Activated CD8-positive, alpha-beta memory T cell treated with anti-CD3 and anti-CD28 coated beads for 48 hours (primary cell): ENCODE measurements at regions not wholly inside any gene's neighbourhood (a gene's known extent, or its start where the extent isn't known, plus 50 kb on each side); places are given as distances from the start of the nearest gene placed in this dataset.
"Not testable (repeated sequence)": the region's sequence is repeated elsewhere in the genome, so short reads cannot be mapped to it uniquely, and the experiment has no call there.

Source experiments
- DNase-seq, 3 experiments: peaks; one replicate each; pipeline ENCODE4 v3.0.0-alpha.2; 2020; ENCODE audit warnings: low read depth in 2 of 3, low spot score in 2 of 3

DNA sequence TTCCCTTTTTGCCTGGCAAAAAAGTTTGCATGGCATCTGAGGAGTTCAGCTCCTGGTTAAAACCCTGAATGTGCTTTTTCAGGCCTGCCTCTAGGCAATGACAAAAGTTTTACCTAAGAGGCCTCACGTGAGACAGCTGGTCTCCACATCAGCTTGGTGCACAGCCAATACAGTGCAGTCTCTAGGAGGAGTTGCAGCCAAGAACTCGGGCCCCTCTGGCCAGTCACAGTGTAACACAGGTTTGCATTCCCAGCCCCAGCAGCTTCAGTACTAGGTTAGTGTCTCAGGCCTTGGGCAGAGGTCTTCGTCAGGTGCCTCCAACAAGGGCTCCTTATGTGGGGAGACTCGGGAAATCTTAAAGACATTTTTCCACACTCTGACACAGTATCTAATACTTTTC is 771.7 kb downstream of the SORCS1 start:
- DNase-seq = no peak

DNA sequence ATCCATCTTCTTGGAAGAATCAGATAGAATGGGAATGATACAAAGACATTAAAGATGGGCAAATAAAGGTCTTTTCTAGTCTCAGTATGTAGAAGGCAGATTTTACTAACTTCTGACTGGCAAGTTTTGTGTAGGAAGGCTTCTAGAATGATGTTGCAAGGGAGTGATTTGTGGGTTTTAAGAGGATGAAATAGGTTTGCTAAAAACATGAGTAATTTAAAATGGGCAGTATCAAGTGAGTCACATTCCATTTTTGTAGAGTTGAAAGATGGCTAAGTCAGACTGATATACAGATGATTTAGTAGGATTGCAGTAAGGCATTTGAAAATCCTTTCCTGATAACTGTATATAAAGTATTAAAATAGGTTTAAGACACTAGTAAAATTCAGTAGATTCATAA is 777.4 kb downstream of the SORCS1 start:
- no peak for DNase-seq

DNA sequence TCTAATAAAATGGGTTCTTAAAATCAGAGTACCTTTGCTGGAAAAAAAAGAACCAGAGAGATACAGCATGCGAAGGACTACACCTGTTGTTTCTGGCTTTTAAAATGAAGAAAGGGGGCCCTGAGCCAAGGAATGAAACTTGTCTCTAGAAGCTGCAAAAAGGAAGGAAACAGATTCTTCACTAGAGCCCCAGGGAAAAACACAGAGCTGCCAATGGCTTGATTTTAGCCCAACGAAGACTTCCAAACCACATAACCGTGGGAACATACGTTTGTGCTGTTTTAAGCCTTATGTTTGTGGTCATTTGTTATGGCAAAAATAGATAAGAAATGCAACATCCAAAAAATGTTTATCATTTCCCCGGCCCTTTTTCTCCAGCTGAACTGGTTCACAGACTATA is 780.0 kb downstream of the SORCS1 start:
- no peak for DNase-seq

DNA sequence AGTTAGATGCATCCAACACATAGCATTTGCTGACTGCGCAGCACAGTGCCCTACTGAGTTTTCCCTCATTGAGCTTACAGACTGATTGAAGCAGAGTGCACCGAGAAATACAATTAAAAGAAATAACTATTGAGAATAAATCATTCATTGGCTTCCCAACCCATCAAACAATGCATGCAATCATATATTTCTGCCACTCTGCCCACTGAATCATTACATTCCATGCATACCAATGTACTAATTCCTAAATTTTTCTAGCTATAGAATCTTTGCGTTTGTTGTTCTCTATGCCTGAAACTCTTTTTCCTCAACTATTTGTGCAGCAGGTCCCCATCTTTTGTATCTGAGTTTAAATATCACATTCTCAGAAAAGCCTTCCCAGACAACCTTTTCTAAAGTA is 783.8 kb downstream of the SORCS1 start:
- DNase-seq = no peak

DNA sequence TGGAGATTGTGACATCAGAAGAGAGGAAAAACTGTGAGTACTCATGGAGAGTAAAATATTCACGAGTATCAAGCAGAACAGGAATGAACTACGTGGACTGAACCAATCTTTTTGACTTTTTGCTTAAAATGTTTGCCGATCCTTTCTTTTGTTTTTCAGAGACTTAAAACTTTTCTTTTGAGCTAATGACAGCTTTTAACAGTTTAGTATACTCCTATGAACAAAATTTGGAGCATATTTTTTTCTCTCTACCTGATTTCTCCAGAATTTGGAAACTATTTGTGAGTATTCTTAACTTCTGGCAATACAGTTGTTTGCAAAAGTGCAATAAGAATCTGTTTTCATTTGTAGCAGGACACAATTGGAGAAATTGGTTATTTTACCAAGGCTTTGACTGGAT is 786.3 kb downstream of the SORCS1 start:
- no peak for DNase-seq

DNA sequence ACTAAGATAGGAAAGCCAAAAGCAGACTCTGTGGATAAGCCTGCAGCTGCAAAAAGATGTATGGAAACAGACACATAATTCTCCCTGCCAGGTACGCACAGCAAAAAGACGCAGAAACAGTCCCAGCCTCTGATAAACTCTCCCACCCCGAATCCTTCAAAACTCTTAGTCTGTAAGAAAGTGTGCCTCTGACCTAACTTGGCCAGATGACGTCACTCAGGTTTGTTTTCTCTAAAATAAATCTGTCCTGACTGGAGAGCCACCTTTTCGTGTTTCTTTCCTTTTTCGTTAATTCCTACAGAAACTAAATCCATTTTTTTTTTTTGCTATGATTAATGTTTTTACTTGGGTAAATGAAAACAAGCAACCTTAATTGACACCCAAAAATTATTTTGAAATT is 793.8 kb downstream of the SORCS1 start:
- DNase-seq = no peak

DNA sequence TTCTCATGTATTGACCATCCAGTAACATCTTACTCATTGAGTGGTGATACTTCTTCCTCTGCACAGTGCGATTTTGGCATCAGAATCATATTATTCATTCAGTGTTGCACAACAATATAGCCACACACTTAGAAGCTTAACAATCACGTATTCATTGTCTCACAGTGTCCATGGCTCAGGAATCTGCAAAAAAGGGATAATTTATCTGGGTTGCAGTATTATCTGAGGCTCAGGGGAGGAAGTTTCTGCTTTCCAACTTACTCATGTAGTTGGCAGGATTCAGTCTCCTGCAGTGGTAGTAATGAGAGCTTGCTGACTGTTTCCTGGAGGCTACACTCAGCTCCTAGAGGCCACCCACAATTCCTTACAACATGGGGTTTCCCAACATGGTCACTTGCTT is 803.6 kb downstream of the SORCS1 start:
- no peak for DNase-seq

DNA sequence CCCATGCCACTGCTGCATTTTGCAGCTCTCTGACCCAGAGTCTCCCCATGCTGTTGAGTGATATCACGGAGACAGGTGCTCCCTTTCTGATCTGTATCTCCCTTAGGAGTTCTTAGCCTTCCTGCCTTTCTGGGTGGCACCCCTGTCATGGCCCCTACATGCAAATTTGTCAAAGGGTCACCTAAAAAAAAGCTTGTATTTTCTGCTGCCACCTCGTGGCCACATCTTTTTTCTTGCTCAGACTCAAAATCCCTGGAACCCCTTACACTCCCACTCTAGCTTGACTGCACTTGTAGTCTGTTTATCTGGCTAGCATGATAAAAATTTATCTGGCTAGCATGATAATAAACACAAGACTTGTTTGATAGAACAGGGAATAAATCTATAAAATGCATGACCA is 809.1 kb downstream of the SORCS1 start:
- DNase-seq = no peak

DNA sequence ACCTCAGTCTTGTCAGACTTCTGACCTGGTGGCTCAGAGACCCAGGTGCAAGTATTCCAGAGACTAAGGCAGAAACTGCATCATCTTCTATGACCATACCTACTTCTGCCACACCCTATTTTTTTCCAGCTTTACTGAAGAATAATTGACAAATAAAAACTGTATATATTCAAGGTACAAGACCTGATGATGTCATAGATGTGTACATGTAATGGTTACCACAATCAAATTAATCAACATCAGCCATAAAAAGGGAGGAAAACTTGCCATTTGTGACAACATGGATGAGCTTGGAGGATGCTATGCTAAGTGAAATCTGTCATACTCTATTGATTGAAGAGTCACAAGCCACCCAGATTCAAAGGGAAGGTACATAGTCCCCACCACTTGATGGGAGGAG is 815.6 kb downstream of the SORCS1 start:
- DNase-seq = no peak

DNA sequence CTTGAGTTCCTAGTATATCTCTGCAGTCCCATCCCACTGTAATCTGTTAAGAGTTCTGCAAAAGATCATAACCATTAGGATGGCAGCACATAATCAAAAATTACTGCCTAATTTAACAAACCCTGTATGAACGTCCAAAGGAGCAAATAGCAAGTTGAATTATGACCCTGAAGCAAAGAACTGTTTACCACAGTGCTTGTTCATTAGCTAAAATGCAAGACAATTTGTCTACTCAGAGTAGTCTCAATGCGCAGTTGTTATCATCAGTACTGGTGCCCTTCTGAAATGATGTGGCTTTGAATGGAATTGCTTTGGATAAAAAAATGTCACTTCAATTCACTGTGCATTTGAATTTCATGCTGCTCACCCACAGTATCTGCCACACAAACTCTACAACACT is 817.0 kb downstream of the SORCS1 start:
- DNase-seq = no peak

DNA sequence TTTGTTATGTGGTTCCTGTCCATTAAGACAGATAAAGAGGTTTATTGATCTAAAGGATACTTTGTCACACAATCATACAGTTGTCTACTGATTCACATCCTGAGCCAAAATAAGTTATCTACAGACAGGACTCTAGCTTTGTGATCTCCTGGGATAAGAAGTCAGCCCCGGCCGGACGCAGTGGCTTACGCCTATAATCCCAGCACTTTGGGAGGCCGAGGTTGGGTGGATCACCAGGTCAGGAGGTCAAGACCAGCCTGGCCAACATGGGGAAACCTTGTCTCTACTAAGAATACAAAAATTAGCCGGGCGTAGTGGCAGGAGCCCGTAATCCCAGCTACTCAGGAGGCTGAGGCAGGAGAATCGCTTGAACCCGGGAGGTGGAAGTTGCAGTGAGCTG is 821.0 kb downstream of the SORCS1 start:
- not testable (repeated sequence) for DNase-seq

DNA sequence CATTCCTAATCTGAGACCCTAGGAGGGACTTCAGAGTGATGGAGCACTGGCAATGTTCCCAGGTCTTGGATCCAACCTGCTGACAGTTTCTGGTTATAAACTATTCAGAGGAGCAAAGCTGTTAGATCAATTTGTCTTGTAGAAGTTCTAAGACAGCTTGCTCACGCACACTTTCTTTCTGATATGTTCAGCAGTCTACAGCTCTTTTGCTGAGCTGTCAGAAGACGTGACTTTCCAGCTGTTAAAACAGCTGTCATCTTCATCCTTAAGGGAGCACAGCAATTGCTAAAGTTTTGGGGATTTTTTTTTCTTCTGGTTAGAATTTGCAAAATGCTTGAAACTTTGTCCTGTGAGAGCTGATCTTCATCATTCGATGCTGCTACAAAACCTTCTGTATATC is 823.1 kb downstream of the SORCS1 start:
- DNase-seq = no peak

DNA sequence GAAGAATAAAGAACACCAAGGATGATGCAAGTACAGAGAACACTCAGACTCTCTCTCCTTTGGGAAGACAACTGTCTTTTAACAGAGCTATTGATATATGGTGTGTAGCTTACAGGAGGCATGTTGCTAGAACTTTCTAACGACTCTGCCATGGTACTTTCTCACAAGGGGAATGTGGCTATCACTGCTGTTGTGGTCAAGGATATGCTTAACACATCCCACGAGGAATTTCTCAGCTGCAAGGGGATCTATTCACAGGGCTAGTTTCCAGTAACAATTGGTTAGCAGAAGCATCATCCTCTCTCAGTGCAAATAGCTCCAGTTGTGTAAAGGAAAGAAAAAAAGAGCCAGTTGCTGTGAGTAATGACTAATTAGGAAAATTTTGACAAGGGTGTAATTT is 826.0 kb downstream of the SORCS1 start:
- DNase-seq = no peak

DNA sequence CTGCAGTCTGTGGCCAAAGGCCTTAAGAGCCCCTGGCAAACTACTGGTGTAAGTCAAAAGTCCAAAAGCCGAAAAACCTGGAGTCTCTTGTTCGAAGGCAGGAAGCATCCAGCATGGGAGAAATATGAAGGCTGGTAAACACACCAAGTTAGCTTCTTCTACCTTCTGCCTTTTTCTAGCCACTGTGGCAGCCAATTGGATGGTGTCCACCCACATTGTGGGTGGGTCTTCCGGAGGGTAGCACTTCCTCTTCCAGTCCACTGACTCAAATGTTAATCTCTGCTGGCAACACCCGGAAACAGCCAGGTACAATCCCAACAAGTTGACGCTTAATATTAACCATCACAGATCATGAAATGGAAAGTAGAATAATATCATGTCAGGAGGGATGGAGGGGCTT is 827.6 kb downstream of the SORCS1 start:
- no peak for DNase-seq

DNA sequence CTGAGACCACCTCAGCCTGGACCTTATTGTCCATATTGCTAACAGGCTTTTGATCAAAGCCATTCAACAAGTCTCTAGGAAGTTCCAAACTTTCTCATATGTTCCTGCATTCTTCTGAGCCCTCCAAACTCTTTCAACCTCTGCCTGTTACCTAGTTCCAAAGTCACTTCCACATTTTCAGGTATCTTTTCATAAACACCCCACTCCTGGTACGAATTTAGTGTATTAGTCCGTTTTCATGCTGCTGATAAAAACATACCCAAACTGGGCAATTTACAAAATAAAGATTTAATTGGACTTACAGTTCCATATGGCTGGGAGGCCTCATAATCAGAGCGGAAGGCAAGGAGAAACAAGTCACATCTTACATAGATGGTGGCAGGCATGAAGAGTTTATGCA is 836.8 kb downstream of the SORCS1 start:
- no peak for DNase-seq

DNA sequence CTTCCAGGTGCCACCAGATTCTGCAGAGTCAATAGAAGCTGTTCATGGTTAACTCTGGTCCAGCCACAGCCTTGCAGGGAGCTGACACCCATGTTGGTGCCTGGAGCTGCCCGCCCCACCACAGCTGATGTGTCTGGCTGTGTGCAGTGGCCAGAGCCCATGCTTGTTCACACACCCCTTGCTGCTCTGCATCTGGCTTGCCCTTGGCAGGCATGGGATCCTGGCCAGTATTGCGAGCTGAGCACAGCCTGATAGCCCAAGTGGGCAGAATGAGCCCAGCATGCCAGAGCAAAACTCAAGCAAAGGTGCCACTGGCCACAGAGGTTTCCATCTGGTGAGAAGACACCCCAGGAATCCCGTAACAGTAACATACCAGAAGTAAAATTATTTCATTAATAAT is 843.6 kb downstream of the SORCS1 start:
- no peak for DNase-seq

DNA sequence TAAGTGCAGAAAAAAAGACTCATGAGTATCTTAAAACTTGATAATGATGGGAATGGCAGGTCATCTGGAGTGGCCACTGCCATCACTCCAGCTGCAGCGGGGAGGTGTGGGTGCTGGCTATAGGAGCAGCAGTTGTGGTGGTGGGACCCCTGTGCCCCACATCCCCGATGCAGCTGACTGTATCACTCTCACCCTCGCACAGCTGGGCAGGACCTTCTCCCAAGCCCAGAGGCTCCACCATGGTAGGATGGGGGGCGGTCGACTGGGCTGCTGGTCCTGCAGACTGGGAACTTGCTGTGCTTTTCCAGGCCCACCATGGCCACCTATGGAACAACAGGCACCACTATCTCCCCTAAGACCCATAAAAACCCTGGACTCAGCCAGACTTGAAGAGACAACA is 844.4 kb downstream of the SORCS1 start:
- no peak for DNase-seq

DNA sequence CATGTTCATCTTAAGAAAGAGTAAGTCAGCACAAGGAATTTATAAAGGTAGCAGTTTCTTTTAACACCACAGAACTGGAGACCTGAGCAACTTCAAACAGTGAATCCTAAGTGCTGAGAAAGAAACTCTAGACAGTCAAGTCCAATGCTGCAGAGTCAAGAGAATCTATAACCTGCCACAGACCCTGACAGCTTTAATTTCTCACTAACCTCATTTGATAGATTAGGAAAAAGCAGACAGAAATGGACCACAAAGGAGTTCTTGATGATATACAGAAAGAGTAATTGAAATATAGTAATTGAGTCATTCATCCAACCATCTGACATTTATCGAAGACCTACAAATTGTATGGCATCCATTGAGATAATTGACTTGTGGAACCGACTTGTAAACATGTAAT is 847.0 kb downstream of the SORCS1 start:
- DNase-seq = no peak

DNA sequence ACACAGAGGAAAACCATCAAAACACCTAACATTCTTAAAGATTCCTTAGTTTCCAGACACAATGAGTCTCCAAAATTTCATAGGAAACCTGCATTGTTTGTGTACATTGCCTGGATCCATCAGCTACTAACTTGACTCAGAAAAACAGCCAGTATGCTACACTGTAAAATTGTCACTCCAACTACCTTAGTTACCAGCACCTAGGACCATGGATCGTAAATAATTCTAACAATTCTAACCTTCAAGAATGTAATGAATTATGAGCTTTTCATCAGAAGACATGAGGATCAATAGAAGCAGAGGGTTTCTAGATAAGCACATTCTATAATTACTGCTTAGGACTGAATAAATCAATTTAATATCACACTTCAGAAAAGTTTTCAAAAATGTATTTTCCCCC is 851.5 kb downstream of the SORCS1 start:
- no peak for DNase-seq

DNA sequence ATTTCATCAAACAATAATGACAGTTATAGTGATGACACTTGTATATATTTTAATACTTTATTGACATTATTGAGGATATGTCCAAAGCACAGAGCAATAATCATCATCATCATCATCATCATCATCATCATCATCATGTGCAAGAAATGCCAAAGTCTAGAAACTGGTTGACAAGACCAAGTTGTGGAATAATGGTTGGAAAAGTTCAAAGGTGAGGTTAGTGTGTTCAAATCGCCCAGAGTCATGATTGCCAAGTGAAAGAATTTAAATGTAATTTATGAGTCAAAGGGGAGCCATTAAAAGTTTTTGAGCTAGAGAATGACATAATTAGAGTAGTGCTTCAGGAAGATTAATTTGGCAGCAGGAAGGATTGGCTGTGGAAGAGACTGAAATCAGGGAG is 852.4 kb downstream of the SORCS1 start:
- DNase-seq = no peak

DNA sequence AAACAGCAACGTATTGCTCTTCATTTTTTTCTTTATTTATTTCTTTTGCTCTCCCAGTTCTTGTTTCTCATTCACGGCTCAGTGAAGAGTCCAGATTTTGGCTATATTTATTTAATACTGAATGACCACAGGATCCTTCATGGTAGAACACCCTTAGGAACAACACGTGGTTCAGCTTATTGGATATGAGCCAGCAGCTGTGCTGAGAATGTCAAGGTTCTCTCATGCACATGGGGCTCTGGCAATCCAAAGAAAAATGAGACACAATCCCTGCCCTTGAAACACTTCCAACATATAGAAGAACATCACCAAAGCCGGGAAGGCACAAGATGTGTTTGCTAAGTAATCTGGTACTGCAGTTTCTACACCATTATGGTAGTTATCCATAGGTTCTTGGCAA is 852.9 kb downstream of the SORCS1 start:
- no peak for DNase-seq

DNA sequence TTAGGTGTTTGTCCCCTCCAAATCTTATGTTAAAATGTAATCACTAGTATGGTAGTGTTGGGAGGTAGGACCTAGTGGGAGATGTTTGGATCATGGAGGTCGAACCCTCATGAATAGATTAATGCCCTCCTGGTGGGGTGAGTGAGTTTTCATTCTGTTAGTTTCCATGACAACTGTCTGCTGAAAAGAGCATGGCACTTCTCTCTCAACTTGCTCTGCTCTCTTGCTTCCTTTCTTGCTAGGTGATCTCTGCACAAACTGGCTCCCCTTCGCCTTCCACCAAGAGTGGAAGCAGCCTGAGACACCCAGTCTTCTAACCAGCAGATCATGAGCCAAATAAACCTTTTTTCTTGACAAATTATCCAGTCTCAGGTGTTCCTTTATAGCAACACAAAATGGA is 853.9 kb downstream of the SORCS1 start:
- no peak for DNase-seq

DNA sequence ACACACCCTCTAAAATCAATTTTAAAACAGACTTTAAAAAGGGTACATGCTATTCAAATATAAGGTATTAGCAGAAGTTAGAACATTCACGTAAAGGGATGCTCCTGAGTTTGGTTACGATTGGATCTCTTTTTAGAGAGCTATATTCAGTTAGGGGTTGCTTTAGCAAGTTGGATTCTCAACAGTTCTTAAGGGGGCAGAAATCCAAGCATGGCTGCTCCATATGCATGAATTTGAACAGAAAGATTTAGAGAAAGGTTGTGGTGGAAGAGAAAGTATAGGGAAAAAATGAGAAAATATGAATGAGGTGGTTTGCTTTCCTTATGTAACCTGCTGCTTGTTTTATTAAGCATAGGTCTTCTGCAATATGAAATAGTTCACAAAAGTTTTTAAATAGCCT is 855.1 kb downstream of the SORCS1 start:
- DNase-seq = no peak

DNA sequence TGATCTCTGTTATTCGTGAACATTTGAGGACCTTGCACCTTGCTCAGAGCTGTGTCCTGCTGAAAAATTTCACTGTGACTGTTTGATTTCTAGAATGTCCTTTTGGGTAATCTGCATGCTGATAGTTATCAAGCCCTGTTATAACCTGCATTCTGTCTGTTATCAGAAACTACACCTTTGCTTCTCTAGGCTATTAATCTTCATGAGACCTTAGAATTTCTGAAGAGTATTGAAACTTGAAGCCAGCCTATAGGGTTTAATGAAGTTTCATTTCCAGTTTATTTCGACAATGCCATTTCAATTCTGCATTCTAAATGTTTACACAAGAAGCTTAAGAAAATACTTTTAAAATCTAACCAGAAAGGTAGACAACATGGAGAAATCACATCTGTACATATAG is 856.2 kb downstream of the SORCS1 start:
- DNase-seq = no peak
